ENCODE measurements at regions not wholly inside any gene's neighbourhood (a gene's known extent, or its start where the extent isn't known, plus 50 kb on each side); places are given as distances from the start of the nearest gene placed in this dataset.

GRCh38 chr2:125745514-125745913 lies 910.4 kb upstream of the GYPC start:
- peak in 8 of 11 experiments; percentile 21 to 63 (median 52) for TF ChIP-seq CTCF (IDR thresholded peaks at IDR 0.05 in 8 of 11, conservative IDR thresholded peaks at IDR 0.05 in 3 of 11)
- no peak for TF ChIP-seq POLR2A (IDR thresholded peaks at IDR 0.05)
- TF ChIP-seq POLR2AphosphoS5 (IDR thresholded peaks at IDR 0.05) = no peak

Measured in spleen (tissue), 7 donors.